Dermis blood vessel endothelial cell (primary cell): ENCODE measurements at regions not wholly inside any gene's neighbourhood (a gene's known extent, or its start where the extent isn't known, plus 50 kb on each side); places are given as distances from the start of the nearest gene placed in this dataset.

Experiments used
- DNase-seq: peaks from one replicate; pipeline ENCODE4 v3.0.0; 2010

DNA sequence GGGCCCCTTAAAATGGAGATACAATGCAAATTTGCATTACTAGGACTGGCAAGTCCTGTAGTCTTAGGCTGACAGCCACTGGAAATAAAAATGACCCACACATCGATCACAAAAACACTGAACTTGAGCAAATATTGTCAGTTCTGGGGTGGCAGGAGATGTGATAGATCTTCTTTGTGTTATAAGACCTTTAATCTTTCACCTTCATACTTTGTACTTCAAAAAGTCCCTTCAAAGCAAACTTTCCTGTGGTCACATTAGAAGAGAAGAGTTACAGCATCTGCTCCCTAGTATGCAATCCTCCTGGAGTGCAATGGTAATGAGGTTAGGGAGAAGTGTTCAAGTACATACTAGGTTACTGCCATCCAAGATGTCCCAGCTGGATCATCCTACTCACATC lies 149.4 kb upstream of the KCNMB2 start:
- no peak for DNase-seq

- DNase-seq: no peak
These were observed 147.8 kb upstream of the KCNMB2 start for GRCh38 chr3:178388473-178388872.

DNA sequence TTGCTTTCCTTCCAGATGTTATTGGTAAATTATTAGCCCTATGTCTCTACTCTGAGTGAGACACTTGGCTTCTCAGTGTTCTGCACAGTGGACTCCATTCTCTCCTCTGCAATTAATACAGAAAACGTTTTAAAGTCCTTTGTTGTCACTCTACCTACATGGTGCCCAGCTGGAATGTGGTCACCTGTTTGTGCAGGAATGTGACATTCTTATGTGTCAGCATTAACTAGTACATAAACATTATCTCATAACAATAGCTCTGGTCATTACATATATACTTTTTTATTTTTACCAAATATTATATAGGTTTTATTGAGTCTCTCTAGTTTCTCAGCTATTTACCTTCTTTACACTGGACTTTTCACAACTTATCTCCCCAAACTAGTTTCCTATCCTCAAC lies 147.0 kb upstream of the KCNMB2 start:
- DNase-seq: no peak

DNA sequence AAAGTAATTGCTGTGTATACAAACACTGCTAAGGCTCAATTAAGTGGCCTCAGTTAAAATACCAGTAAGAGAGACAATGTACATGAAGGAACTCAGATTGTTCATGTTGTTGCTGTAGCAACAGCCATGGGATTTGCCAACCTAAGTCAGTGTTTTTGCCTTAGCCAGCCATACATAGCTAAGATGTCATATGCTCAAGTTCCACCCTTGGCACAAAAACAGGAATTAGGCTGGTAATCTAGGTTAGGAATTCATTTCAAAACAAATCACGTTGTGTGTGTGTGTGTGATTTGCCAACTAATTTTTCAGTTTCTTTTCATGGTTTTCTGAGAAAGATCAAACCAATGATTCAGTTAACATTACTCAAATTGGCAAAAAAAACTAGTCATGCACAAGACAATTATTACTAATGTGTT lies 143.7 kb upstream of the KCNMB2 start:
- peak; percentile 55 for DNase-seq

GRCh38 chr3:178393146-178393545 lies 143.1 kb upstream of the KCNMB2 start:
- DNase-seq: no peak

- DNase-seq: peak; percentile 36
These were observed 142.4 kb upstream of the KCNMB2 start for GRCh38 chr3:178393824-178394223.

DNA sequence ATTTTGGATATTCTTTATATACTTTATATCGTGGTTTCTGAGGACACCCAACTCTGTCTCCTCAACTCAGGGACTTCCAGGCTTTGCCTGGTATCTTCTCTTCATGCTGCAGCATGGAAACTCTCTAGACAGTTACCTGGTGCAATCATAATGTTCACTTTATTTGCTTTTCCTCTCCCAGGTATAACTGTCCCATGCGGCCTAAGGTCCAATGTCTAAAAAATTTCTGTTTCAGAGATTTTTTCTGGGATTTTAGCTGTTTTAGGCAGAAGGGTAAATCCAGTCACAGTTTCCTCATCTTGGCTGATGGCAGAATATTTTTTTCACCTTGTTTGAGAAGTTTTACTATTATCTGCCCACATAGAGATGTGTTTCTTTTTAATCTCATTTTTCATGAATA lies 139.9 kb upstream of the KCNMB2 start:
- DNase-seq: no peak

DNA sequence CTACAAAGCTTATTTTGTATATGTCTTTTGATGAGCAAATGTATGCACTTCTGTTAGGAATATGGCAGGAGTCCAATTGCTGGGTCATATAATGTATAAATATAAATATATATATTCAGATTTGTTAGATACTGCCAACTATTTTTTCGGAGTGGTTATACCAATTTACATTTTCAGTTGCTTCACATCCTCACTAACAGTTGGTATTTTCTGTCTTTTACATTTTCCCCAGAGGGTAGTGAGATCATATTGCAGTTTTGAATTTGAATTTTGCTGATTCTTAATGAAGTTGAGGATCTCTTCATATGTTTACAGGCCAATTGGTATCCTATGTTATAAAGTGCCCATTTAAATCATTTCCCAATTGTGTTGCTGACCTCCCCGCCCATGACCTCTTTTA lies 139.0 kb upstream of the KCNMB2 start:
- DNase-seq: no peak

- no peak for DNase-seq
These were observed 138.4 kb upstream of the KCNMB2 start for GRCh38 chr3:178397836-178398235.

DNA sequence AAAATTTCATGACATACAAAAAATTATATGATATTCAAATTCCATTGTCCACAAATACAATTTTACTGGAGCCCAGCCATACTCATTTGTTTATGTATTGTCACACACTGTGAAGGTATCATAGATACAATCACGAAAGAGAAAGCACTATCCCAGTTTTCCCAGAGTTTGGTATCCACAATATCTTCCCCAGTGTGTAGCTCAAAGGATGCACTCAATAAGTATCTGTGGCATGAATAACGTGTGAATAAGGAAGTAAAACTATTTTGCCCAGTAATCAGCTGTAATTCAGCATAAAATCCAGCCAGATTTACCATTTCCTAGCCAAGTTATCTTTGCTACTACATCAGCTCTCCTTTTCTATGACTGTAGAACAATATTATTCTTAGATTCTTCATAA lies 131.3 kb upstream of the KCNMB2 start:
- no peak for DNase-seq

DNA sequence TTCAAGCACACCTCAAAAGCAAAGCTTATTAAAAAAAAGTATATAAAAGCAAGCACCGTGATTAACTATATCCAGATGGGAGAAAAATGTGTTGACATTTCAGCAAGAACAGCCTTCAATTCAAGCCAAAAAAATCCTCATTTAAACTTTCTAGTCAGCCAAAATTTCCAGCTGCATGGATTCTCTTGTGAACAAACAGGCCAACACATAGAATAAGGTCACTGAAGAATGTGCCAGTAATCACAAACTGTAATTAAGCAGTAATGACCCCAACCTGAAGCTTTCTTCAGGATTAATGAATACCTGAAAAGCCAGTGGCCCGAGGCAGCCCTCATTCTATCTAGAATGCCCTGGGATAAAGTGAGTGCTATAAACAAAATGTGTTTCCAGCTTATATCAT lies 130.7 kb upstream of the KCNMB2 start:
- DNase-seq: no peak

GRCh38 chr3:178406206-178406605 lies 130.0 kb upstream of the KCNMB2 start:
- no peak for DNase-seq

GRCh38 chr3:178415384-178415783 lies 120.9 kb upstream of the KCNMB2 start:
- DNase-seq: no peak

DNA sequence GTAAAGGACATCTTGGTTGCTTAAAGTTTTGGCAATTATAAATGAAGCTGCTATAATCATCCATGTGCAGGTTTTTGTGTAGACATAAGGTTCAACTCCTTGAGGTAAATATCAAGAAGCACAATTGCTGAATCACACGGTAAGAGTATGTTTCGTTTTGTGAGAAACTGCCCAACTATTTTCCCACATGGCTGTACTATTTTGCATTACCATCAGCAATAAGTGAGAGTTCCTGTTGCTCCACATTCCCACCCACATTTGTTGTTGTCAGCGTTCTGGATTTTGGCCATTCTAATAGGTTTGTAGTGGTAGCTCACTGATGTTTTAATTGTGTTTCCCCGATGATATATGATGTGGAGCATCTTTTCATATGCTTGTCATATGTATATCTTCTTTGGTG lies 118.5 kb upstream of the KCNMB2 start:
- no peak for DNase-seq

GRCh38 chr3:178419071-178419470 lies 117.2 kb upstream of the KCNMB2 start:
- DNase-seq: no peak

- no peak for DNase-seq
These were observed 116.2 kb upstream of the KCNMB2 start for GRCh38 chr3:178420033-178420432.

GRCh38 chr3:178421069-178421468 lies 115.2 kb upstream of the KCNMB2 start:
- no peak for DNase-seq

- no peak for DNase-seq
These were observed 113.8 kb upstream of the KCNMB2 start for GRCh38 chr3:178422406-178422805.

GRCh38 chr3:178428037-178428436 lies 108.2 kb upstream of the KCNMB2 start:
- DNase-seq: no peak

DNA sequence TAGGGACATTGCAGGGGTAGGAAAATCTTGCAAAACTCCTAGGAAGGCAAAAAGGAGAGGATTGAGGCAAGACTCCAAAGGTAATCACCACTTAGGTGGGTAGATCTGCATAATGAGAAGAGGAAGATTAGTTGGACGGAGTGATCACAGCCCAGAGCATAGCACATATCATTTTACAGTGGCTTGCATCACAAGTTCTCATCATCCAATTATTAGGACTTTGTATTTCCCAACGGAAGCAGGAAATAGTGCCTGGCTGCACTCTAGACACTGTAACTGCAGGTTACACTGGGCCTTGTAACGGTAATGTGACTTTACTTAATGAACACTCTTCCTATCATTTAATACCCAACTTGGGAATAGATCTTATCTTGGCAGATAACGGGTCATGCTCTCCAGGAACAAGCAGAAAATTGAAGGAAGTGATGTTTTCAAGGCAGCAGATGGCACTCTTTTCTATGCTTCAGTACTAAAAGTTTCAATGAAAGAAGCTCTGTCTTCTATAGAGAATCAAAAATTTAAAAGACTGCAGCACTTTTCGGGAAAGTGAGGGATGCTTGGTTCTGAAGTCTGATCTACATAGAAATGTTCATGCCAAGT lies 101.9 kb upstream of the KCNMB2 start:
- DNase-seq: peak; percentile 17

GRCh38 chr3:178435575-178435974 lies 100.7 kb upstream of the KCNMB2 start:
- DNase-seq: no peak

- peak; percentile 56 for DNase-seq
These were observed 99.5 kb upstream of the KCNMB2 start for GRCh38 chr3:178436773-178437172.

DNA sequence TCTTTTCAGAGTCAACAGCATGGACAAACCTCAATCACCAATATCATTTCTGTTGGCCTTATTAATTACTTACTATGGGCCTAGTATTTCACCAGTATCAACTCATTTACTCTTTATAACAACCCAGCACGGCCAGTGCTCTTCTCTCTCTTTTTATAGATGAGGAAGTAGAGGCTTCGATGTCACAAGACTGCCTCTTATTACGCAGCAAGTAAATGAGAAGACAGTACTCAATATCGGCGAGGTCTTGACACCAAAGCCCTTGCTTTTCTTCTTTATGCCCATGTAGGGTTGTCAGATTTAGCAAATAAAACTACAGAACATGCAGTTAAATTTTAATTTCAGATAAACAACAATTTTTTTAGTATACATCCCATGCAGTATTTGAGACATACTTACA lies 99.0 kb upstream of the KCNMB2 start:
- no peak for DNase-seq

GRCh38 chr3:178439504-178439903 lies 96.7 kb upstream of the KCNMB2 start:
- peak; percentile 15 for DNase-seq

DNA sequence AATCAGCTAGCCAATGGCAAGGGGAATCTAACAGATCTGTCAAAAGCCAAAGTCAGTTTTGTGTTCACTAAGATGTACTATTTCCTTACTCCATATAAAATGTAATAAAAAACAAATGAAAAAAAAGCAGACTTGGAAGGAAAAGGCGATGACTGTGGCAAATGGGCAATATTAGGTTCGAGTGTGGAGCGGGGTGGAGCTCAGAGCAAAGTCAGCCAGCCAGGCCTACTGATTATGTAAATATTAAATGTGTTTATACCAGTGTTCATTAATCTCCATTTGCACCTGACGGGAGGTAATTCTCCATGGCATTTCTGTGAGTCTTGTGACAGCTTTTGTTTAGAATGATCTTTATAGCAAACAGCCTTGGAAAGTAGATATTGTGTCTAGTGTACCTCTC lies 96.2 kb upstream of the KCNMB2 start:
- no peak for DNase-seq

DNA sequence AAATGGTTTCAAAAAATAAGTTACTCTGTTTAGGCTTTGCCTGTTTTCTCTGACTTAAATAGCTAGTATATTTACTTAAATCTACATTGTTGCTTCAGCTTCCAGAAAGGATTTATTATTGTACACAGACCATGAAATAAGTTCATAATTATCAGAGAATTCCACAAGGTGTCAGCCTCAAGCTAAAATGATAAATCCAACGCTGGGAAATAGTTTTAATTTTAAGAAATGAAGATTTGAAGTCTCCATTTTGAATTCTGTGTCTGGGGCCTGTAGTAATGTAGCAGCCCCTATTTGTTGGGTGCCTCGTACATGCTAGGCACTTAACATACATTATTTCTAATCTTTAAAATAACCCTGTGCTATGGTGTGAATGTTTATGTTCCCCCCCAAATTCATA lies 92.6 kb upstream of the KCNMB2 start:
- peak; percentile 16 for DNase-seq
